ENCODE measurements at regions not wholly inside any gene's neighbourhood (a gene's known extent, or its start where the extent isn't known, plus 50 kb on each side); places are given as distances from the start of the nearest gene placed in this dataset.
"Not testable (repeated sequence)": the region's sequence is repeated elsewhere in the genome, so short reads cannot be mapped to it uniquely, and the experiment has no call there.

DNA sequence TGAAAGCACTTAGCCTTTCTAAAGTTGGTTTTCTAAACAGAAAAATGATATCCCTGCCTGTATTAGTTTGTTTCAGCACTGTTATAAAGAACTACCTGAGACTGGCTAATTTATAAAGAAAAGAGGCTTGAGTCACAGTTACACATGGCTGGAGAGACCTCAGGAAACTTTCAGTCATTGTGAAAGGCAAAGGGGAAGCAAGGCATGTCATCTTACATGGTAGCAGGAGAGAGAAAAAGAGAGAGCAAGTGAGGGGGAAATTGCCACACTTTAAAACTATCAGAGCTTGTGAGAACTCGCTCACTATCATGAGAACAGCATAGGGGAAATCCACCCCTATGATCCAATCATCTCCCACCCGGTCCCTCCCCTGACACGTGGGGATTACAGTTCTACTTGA, 64.9 kb downstream of the FAM170A start:
- TF ChIP-seq GATA1 (IDR thresholded peaks at IDR 0.05; ENCODE audit: low read depth, low read length), result no peak
- no peak for DNase-seq

GRCh38 chr5:119706049-119706448, 76.7 kb downstream of the FAM170A start:
- TF ChIP-seq GATA1 (IDR thresholded peaks at IDR 0.05; ENCODE audit: low read depth, low read length) (no peak), POLR2A (IDR thresholded peaks at IDR 0.05; ENCODE audit: low read length) (no peak)
- no peak for DNase-seq

GRCh38 chr5:119708076-119708790, 78.9 kb downstream of the FAM170A start:
- TF ChIP-seq GATA1 (IDR thresholded peaks at IDR 0.05; ENCODE audit: low read depth, low read length), result no peak
- no peak for TF ChIP-seq POLR2A (IDR thresholded peaks at IDR 0.05; ENCODE audit: low read length)
- no peak for DNase-seq

DNA sequence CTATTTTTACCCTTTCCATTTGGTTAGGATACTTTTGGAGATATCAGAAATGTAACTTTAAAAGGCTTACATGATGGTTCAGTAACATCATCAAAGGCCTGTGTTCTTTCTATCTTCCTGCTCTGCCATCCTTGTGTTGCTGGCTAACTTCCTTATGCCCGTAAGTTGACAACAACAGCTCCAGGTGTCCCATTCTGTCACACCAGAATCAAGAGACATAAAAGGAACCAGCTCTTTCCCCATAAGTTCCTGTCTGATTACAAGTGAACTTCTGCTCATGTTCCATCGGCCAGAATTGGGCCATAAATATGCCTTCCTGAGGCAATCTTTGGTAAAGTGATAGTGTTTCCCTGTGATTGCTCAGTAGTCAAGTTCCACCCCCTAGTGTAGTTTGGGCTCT, 92.4 kb downstream of the FAM170A start:
- no peak for DNase-seq
- TF ChIP-seq POLR2A (IDR thresholded peaks at IDR 0.05; ENCODE audit: low read length) (no peak), GATA1 (IDR thresholded peaks at IDR 0.05; ENCODE audit: low read depth, low read length) (no peak)

DNA sequence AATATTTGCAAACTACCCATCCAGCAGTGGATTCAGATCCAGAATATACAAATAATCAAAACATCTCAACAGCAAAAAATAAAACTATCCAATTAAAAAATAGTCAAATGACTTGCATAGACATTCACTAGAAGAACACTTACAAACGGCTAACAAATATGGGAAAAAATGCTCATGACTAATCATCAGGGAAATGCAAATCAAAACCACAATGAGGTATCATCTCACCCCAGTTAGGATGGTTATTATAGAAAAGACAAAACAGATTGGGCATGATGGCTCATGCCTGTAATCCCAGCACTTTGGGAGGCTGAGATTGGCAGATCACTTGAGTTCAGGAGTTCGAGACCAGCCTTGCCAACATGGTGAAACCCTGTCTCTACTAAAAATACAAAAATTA, 95.9 kb downstream of the FAM170A start:
- DNase-seq, result not testable (repeated sequence)

DNA sequence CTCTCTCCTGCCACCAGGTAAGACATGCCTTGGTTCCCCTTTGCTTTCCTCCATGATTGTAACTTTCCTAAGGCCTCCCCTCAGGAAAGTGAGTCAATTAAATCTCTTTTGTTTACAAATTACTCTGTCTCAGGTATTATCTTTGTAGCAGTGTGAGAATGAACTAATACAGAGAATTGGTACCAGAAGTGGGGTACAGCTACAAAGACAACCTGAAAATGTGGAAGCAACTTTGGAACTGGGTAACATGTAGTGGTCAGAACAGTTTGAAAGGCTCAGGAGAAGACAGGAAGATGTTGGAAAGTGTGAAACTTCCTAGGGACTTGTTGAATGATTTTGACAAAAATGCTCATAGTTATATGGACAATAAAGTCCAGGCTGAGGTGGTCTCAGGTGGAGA, 97.2 kb downstream of the FAM170A start:
- no peak for DNase-seq
- TF ChIP-seq GATA1 (IDR thresholded peaks at IDR 0.05; ENCODE audit: low read depth, low read length), result no peak
- no peak for TF ChIP-seq POLR2A (IDR thresholded peaks at IDR 0.05; ENCODE audit: low read length)

GRCh38 chr5:119740225-119740624, 110.9 kb downstream of the FAM170A start:
- no peak for TF ChIP-seq POLR2A (IDR thresholded peaks at IDR 0.05; ENCODE audit: low read length)
- TF ChIP-seq GATA1 (IDR thresholded peaks at IDR 0.05; ENCODE audit: low read depth, low read length), result no peak
- DNase-seq, result no peak

DNA sequence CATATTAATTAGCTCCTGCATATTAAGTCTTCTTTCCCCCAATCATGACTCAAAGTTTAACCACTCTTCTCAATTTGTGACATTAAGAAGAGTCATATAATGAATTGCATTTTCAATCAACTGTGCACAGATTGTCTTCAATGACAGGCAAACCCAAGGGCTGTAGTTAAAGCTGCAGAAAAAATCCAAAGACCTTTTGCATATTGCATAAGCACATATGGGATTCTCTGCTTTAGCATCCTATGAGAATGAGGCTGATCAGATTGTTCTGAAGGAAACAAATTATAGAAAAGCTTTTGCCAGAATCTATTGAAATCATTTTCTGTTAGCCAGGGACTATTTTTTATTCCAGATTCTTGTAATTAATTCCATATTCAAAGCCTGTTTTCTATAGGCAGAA, 112.3 kb downstream of the FAM170A start:
- TF ChIP-seq POLR2A (IDR thresholded peaks at IDR 0.05; ENCODE audit: low read length), result no peak
- TF ChIP-seq GATA1 (IDR thresholded peaks at IDR 0.05; ENCODE audit: low read depth, low read length), result no peak

GRCh38 chr5:119742311-119742710, 113.0 kb downstream of the FAM170A start:
- TF ChIP-seq GATA1 (IDR thresholded peaks at IDR 0.05; ENCODE audit: low read depth, low read length), result no peak
- no peak for TF ChIP-seq POLR2A (IDR thresholded peaks at IDR 0.05; ENCODE audit: low read length)
- DNase-seq, result no peak

More for the DNA sequence above, 112.3 kb downstream of the FAM170A start:
- DNase-seq, result no peak

DNA sequence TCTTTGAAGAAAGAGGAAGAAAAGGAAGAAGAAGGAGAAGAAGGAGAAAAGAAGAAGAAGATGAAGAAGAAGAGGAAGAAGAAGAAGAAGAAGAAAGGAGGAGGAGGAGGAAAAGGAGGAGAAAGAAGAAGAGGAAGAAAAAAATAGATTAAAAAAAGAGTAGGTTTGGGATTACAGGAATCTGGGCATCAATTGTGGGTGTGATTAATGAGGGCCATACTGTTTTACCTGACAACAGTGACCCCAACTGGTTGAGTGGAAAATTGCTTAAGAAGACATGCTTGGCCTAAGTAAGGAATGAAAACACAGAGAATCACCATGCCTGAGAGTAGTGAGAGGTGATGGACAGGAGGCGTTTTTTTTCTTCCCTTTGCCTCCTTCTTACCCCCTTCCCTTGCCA, 114.6 kb downstream of the FAM170A start:
- no peak for TF ChIP-seq POLR2A (IDR thresholded peaks at IDR 0.05; ENCODE audit: low read length)
- no peak for TF ChIP-seq GATA1 (IDR thresholded peaks at IDR 0.05; ENCODE audit: low read depth, low read length)
- peak; percentile 51 to 73 for DNase-seq

- no peak for DNase-seq
- TF ChIP-seq POLR2A (IDR thresholded peaks at IDR 0.05; ENCODE audit: low read length) (no peak), GATA1 (IDR thresholded peaks at IDR 0.05; ENCODE audit: low read depth, low read length) (no peak)
These were observed 116.6 kb downstream of the FAM170A start for GRCh38 chr5:119745976-119746375.

GRCh38 chr5:119746984-119747383, 117.6 kb downstream of the FAM170A start:
- no peak for DNase-seq
- TF ChIP-seq POLR2A (IDR thresholded peaks at IDR 0.05; ENCODE audit: low read length) (no peak), GATA1 (IDR thresholded peaks at IDR 0.05; ENCODE audit: low read depth, low read length) (no peak)

DNA sequence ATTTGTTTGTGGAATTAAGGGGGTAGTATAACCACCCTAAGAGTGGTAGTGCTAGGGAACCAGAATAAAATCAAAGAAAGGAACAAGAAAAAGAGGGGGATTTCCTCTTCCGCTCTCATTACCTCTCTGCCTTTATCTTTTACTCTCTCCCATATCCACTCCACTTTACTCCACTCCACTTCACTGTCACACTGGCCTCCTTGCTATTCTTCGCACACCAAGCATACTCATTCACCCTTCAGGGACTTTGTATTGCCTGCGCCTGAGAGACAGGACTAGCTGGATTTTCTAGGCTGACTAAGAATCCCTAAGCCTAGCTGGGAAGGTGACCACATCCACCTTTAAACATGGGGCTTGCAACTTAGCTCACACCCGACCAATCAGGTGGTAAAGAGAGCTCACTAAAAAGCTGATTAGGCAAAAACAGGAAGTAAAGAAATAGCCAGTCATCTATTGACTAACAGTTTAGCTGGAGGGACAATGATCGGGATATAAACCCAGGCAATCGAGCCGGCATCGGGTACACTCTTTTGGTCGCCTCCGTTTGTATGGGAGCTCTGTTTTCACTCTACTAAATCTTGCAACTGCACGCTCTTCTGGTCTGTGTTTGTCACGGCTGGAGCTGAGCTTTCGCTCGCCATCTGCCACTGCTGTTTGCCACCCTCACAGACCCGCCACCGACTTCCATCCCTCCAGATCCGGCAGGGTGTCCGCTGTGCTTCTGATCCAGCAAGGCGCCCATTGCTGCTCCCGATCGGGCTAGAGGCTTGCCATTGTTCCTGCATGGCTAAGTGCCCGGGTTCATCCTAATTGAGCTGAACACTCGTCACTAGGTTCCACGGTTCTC, 121.8 kb downstream of the FAM170A start:
- DNase-seq, result no peak
- TF ChIP-seq GATA1 (IDR thresholded peaks at IDR 0.05; ENCODE audit: low read depth, low read length) (no peak), POLR2A (IDR thresholded peaks at IDR 0.05; ENCODE audit: low read length) (no peak)

GRCh38 chr5:119751734-119752094, 122.4 kb downstream of the FAM170A start:
- TF ChIP-seq GATA1 (IDR thresholded peaks at IDR 0.05; ENCODE audit: low read depth, low read length) (no peak), POLR2A (IDR thresholded peaks at IDR 0.05; ENCODE audit: low read length) (no peak)
- no peak for DNase-seq

Data from erythroblast (primary cell).